ENCODE measurements at regions not wholly inside any gene's neighbourhood (a gene's known extent, or its start where the extent isn't known, plus 50 kb on each side); places are given as distances from the start of the nearest gene placed in this dataset.

DNA sequence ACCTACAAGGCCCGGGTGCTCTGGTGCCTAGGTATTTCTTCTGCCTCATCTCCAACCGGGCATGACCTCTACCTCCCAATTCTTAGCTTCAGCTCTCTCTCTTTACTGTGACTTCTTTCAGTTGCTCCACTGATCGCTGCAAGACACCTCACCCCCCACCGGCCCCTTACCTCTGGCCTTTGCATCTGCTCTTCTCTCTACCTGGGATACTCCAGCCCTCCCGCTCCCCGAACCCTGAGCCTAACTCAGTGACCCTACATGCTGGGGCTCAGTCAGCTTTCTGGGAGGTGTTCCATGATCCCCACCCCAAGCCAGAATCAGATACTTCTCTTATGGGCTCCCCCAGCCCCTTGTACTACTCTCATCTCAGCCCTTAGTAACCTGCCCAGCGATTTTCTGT lies 99.6 kb downstream of the EFNB1 start:
- in situ Hi-C loops (cut with MboI) (no loop called here), intact Hi-C loops (cut with micrococcal nuclease; ENCODE audit: unreplicated experiment) (no loop called here)
- WGBS (ENCODE audit: insufficient coverage, insufficient replicate concordance, low lambda C conversion rate, missing lambda C conversion rate) = 28% methylated on average over 7 of the region's 7 CpGs
- Histone ChIP-seq H4K20me1 (ENCODE audit: control insufficient read depth, insufficient read depth) (0 out of 2 replicates have a peak, but pooled peaks cover 2% of the 10 kb centered on the region), H3K36me3 (ENCODE audit: control insufficient read depth in 2 of 2, insufficient read depth in 2 of 2, low read length in 1 of 2) (no peaks in the 10 kb centered on the region), H3K4me2 (ENCODE audit: control insufficient read depth, insufficient read depth) (no peak overlapping the region), H3K9me3 (replicated peaks; ENCODE audit: control insufficient read depth, insufficient read depth, low read length) (no peaks in the 10 kb centered on the region), H2AFZ (ENCODE audit: control insufficient read depth, low read depth, low read length) (no peak overlapping the region), H3K79me2 (ENCODE audit: control insufficient read depth, insufficient read depth, low read length) (no peaks in the 10 kb centered on the region), H3K9ac (ENCODE audit: control insufficient read depth, insufficient read depth, low read length) (no peak overlapping the region), H3K4me1 (ENCODE audit: control insufficient read depth, insufficient read depth, low read length) (no peaks in the 10 kb centered on the region), H3K27me3 (replicated peaks in 1 of 2; ENCODE audit: control insufficient read depth in 2 of 2, insufficient read depth in 2 of 2, low read length in 1 of 2) (no peaks in the 10 kb centered on the region), H3K27ac (ENCODE audit: control insufficient read depth, insufficient read depth) (no peak overlapping the region), H3K4me3 (no peak overlapping the region)
- RAD21 ChIA-PET (ENCODE audit: unreplicated experiment) = no interaction called here
- POLR2A ChIA-PET = no interaction called here
- CTCF ChIA-PET = interaction anchor here (1.2 to 1.3 kb wide), 2 partner anchors 17 to 35 kb away, joined by 3 read pairs; no protein-coding TSS in a partner anchor
- DNase-seq (ENCODE audit: low read depth, low spot score) (no peak), ATAC-seq (no peak), FAIRE-seq (no peak)
- SMC1A ChIA-PET (ENCODE audit: uncharacterized antibody, unreplicated experiment) = no interaction called here
- no TSS peak for BruUV-seq (replicated peaks)
- TF ChIP-seq BHLHE40 (IDR thresholded peaks at IDR 0.05; ENCODE audit: borderline replicate concordance in 1 of 2, low read depth in 2 of 2, low read length in 1 of 2) = no peak
- no peak for TF ChIP-seq NBN (IDR thresholded peaks at IDR 0.05)
- no peak for TF ChIP-seq NFYB (IDR thresholded peaks at IDR 0.05; ENCODE audit: insufficient read depth, low read depth, low read length)
- no peak for TF ChIP-seq ZNF384 (IDR thresholded peaks at IDR 0.05; ENCODE audit: borderline replicate concordance, low read depth, low read length)
- no peak for TF ChIP-seq ZBED1 (IDR thresholded peaks at IDR 0.05; ENCODE audit: borderline replicate concordance)
- TF ChIP-seq FOXK2 (IDR thresholded peaks at IDR 0.05) = no peak
- TF ChIP-seq SUZ12 (IDR thresholded peaks at IDR 0.05; ENCODE audit: unreplicated experiment) = no peak
- no peak for TF ChIP-seq HDAC6 (IDR thresholded peaks at IDR 0.05; ENCODE audit: unreplicated experiment)
- TF ChIP-seq MEF2B (IDR thresholded peaks at IDR 0.05; ENCODE audit: partially characterized antibody, poor library complexity, severe bottlenecking) = no peak
- no peak for TF ChIP-seq ZSCAN29 (IDR thresholded peaks at IDR 0.05)

DNA sequence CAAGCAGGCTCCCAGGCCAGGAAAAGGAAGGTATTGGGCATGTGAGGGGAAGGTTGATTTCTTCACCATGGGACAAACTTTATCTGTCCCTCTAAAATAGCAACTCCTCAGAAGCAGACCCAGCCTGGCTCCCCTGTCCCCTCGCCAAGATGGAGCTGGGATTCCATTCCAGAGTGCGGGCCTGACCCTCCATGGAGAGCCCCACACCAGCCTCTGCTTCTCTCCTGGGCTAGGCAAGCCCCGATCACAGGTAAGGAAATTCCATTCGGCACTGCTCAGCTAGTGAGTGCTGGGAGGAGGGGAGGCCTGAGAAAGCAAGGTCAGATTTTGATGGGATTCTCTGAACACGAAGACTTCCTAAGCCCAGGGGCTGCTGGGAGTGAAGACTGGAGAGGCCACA lies 98.4 kb downstream of the EFNB1 start:
- H3K9me3 ChIP-seq (replicated peaks; ENCODE audit: control insufficient read depth, insufficient read depth, low read length) = no peaks in the 10 kb centered on the region
- ChIA-PET RAD21 (ENCODE audit: unreplicated experiment) (no interaction called here), SMC1A (ENCODE audit: uncharacterized antibody, unreplicated experiment) (no interaction called here), CTCF (interaction anchor here (1.3 kb wide), 1 partner anchor 18 kb away, joined by 3 read pairs; no protein-coding TSS in a partner anchor), POLR2A (no interaction called here)
- no peak overlapping the region for H3K4me3 ChIP-seq
- no peak overlapping the region for H3K4me2 ChIP-seq (ENCODE audit: control insufficient read depth, insufficient read depth)
- BruUV-seq (replicated peaks) = no TSS peak
- H3K9ac ChIP-seq (ENCODE audit: control insufficient read depth, insufficient read depth, low read length) = no peak overlapping the region
- H3K27me3 ChIP-seq (replicated peaks in 1 of 2; ENCODE audit: control insufficient read depth in 2 of 2, insufficient read depth in 2 of 2, low read length in 1 of 2) = no peaks in the 10 kb centered on the region
- H3K4me1 ChIP-seq (ENCODE audit: control insufficient read depth, insufficient read depth, low read length) = no peaks in the 10 kb centered on the region
- FAIRE-seq (no peak), ATAC-seq (no peak), DNase-seq (ENCODE audit: low read depth, low spot score) (no peak)
- intact Hi-C loops (cut with micrococcal nuclease; ENCODE audit: unreplicated experiment) = no loop called here
- no peak overlapping the region for H3K27ac ChIP-seq (ENCODE audit: control insufficient read depth, insufficient read depth)
- TF ChIP-seq POLR2A (IDR thresholded peaks at IDR 0.05; ENCODE audit: low read depth, low read length) (no peak), KDM1A (IDR thresholded peaks at IDR 0.05; ENCODE audit: borderline replicate concordance) (no peak), MYB (IDR thresholded peaks at IDR 0.05; ENCODE audit: borderline replicate concordance, low read depth, low read length) (no peak), FOS (IDR thresholded peaks at IDR 0.05; ENCODE audit: borderline replicate concordance, extremely low read depth, insufficient read length) (no peak), SMC3 (IDR thresholded peaks at IDR 0.05; ENCODE audit: borderline replicate concordance, low read length) (no peak), ZNF274 (IDR thresholded peaks at IDR 0.05; ENCODE audit: insufficient read depth, insufficient read length) (no peak), HDGF (IDR thresholded peaks at IDR 0.05) (no peak)
- TF ChIP-seq, protein P1, sequence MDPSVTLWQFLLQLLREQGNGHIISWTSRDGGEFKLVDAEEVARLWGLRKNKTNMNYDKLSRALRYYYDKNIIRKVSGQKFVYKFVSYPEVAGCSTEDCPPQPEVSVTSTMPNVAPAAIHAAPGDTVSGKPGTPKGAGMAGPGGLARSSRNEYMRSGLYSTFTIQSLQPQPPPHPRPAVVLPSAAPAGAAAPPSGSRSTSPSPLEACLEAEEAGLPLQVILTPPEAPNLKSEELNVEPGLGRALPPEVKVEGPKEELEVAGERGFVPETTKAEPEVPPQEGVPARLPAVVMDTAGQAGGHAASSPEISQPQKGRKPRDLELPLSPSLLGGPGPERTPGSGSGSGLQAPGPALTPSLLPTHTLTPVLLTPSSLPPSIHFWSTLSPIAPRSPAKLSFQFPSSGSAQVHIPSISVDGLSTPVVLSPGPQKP (IDR thresholded peaks at IDR 0.05; ENCODE audit: low read depth, low read length) = no peak
- H4K20me1 ChIP-seq (ENCODE audit: control insufficient read depth, insufficient read depth) = 0 out of 2 replicates have a peak, but pooled peaks cover 2% of the 10 kb centered on the region
- WGBS (ENCODE audit: insufficient coverage, insufficient replicate concordance, low lambda C conversion rate, missing lambda C conversion rate) = 0% methylated on average over 5 of the region's 5 CpGs
- H2AFZ ChIP-seq (ENCODE audit: control insufficient read depth, low read depth, low read length) = no peak overlapping the region
- in situ Hi-C loops (cut with MboI) = no loop called here
- no peaks in the 10 kb centered on the region for H3K36me3 ChIP-seq (ENCODE audit: control insufficient read depth in 2 of 2, insufficient read depth in 2 of 2, low read length in 1 of 2)
- H3K79me2 ChIP-seq (ENCODE audit: control insufficient read depth, insufficient read depth, low read length) = no peaks in the 10 kb centered on the region

Measured in GM12878 (cell line).